Loucy (cell line): ENCODE measurements at regions not wholly inside any gene's neighbourhood (a gene's known extent, or its start where the extent isn't known, plus 50 kb on each side); places are given as distances from the start of the nearest gene placed in this dataset.
"Not testable (repeated sequence)": the region's sequence is repeated elsewhere in the genome, so short reads cannot be mapped to it uniquely, and the experiment has no call there.

ENCODE experiments used
- H2AFZ ChIP-seq: fragments of 200-600 bp; sonication (generic); 2 replicates; pipeline ENCODE4 v1.6.0; 2016; ENCODE audit warnings: antibody characterized with exemption, mild to moderate bottlenecking, low read length, moderate library complexity
- H3F3A ChIP-seq: fragments of 200-600 bp; 2 replicates; pipeline ENCODE4 v1.6.0; 2016; ENCODE audit warnings: antibody characterized with exemption, low read depth, mild to moderate bottlenecking
- H3K27me3 ChIP-seq: fragments of 200-600 bp; sonication (generic); 2 replicates; pipeline ENCODE4 v1.6.1; 2014; ENCODE audit warnings: low read length, mild to moderate bottlenecking; ENCODE audit not compliant: insufficient read depth, poor library complexity, severe bottlenecking
- H3K36me3 ChIP-seq: fragments of 200-600 bp; sonication (generic); 2 replicates; pipeline ENCODE4 v1.6.1; 2016; ENCODE audit warnings: low read length; ENCODE audit not compliant: insufficient read depth
- H3K4me1 ChIP-seq: fragments of 200-600 bp; sonication (generic); 2 replicates; pipeline ENCODE4 v1.5.1; 2014; ENCODE audit warnings: low read length, mild to moderate bottlenecking; ENCODE audit not compliant: insufficient read depth, poor library complexity, severe bottlenecking
- H3K4me2 ChIP-seq: fragments of 200-600 bp; sonication (generic); 2 replicates; pipeline ENCODE4 v1.6.0; 2014; ENCODE audit warnings: antibody characterized with exemption, low read length, low read depth, mild to moderate bottlenecking; ENCODE audit not compliant: poor library complexity, severe bottlenecking
- H3K4me3 ChIP-seq: fragments of 200-600 bp; sonication (generic); 2 replicates; pipeline ENCODE4 v1.5.1; 2014; ENCODE audit warnings: low read length, mild to moderate bottlenecking, mixed read lengths; ENCODE audit not compliant: poor library complexity, severe bottlenecking
- H3K79me2 ChIP-seq: fragments of 200-600 bp; sonication (generic); 2 replicates; pipeline ENCODE4 v1.6.1; 2014; ENCODE audit warnings: low read length; ENCODE audit not compliant: insufficient read depth
- H3K9ac ChIP-seq: fragments of 200-600 bp; sonication (generic); 2 replicates; pipeline ENCODE4 v1.6.0; 2014; ENCODE audit warnings: mild to moderate bottlenecking, low read depth, low read length, moderate library complexity; ENCODE audit not compliant: poor library complexity, severe bottlenecking
- H3K9me2 ChIP-seq: fragments of 200-600 bp; sonication (generic); replicated peaks from 2 replicates; pipeline ENCODE4 v1.6.1; 2016; ENCODE audit warnings: low read depth, low read length, mixed read lengths
- H3K9me3 ChIP-seq: fragments of 200-600 bp; sonication (generic); 2 replicates; pipeline ENCODE4 v1.6.1; 2014; ENCODE audit warnings: mild to moderate bottlenecking, antibody characterized with exemption, low read length, low read depth; ENCODE audit not compliant: insufficient read depth
- H4K20me1 ChIP-seq: fragments of 200-600 bp; sonication (generic); 2 replicates; pipeline ENCODE4 v1.6.0; 2014; ENCODE audit warnings: antibody characterized with exemption, low read length, mild to moderate bottlenecking; ENCODE audit not compliant: insufficient read depth, poor library complexity, severe bottlenecking
- EZH2phosphoT487 ChIP-seq: fragments of 200-600 bp; IDR thresholded peaks from 2 replicates; pipeline ENCODE4 v1.6.1; 2018; ENCODE audit warnings: antibody characterized with exemption, mild to moderate bottlenecking, moderate library complexity, borderline replicate concordance
- TF ChIP-seq, protein P1 (sequence below): fragments of 200-600 bp; sonication (generic); conservative IDR thresholded peaks from 2 replicates; pipeline ENCODE4 v1.5.1; 2014; ENCODE audit warnings: mild to moderate bottlenecking, antibody characterized with exemption, low read length

- Histone ChIP-seq H3K9ac (no peak overlapping the region), H3F3A (no peaks in the 10 kb centered on the region), H3K79me2 (no peaks in the 10 kb centered on the region), H3K4me2 (no peak overlapping the region), H3K36me3 (no peaks in the 10 kb centered on the region), H2AFZ (no peak overlapping the region), H3K27me3 (no peaks in the 10 kb centered on the region), H4K20me1 (no peaks in the 10 kb centered on the region), H3K9me2 (no peaks in the 10 kb centered on the region), H3K9me3 (no peaks in the 10 kb centered on the region; the same call in 1 of the 2 replicates), H3K4me1 (no peaks in the 10 kb centered on the region), H3K4me3 (no peak overlapping the region)
- TF ChIP-seq, protein P1, sequence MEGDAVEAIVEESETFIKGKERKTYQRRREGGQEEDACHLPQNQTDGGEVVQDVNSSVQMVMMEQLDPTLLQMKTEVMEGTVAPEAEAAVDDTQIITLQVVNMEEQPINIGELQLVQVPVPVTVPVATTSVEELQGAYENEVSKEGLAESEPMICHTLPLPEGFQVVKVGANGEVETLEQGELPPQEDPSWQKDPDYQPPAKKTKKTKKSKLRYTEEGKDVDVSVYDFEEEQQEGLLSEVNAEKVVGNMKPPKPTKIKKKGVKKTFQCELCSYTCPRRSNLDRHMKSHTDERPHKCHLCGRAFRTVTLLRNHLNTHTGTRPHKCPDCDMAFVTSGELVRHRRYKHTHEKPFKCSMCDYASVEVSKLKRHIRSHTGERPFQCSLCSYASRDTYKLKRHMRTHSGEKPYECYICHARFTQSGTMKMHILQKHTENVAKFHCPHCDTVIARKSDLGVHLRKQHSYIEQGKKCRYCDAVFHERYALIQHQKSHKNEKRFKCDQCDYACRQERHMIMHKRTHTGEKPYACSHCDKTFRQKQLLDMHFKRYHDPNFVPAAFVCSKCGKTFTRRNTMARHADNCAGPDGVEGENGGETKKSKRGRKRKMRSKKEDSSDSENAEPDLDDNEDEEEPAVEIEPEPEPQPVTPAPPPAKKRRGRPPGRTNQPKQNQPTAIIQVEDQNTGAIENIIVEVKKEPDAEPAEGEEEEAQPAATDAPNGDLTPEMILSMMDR, result no peak
- no peak for TF ChIP-seq EZH2phosphoT487
Measured at GRCh38 chr11:69587454-69588090, 53.4 kb upstream of the CCND1 start.

- no peak for TF ChIP-seq EZH2phosphoT487
- TF ChIP-seq, protein P1, result no peak; the same call in 1 of the 2 replicates
- H3K9me2 ChIP-seq, result no peaks in the 10 kb centered on the region
- H3K9me3 ChIP-seq, result no peaks in the 10 kb centered on the region; the same call in 1 of the 2 replicates
- no peaks in the 10 kb centered on the region for H3K79me2 ChIP-seq
- no peak overlapping the region for H2AFZ ChIP-seq
- no peaks in the 10 kb centered on the region for H3K4me1 ChIP-seq
- H3F3A ChIP-seq, result no peaks in the 10 kb centered on the region
- H4K20me1 ChIP-seq, result no peaks in the 10 kb centered on the region
- H3K27me3 ChIP-seq, result no peaks in the 10 kb centered on the region
- H3K36me3 ChIP-seq, result no peaks in the 10 kb centered on the region
- no peak overlapping the region for H3K4me2 ChIP-seq
- H3K4me3 ChIP-seq, result no peak overlapping the region
- no peak overlapping the region for H3K9ac ChIP-seq
Measured at GRCh38 chr11:69588270-69588669, 52.7 kb upstream of the CCND1 start.

DNA sequence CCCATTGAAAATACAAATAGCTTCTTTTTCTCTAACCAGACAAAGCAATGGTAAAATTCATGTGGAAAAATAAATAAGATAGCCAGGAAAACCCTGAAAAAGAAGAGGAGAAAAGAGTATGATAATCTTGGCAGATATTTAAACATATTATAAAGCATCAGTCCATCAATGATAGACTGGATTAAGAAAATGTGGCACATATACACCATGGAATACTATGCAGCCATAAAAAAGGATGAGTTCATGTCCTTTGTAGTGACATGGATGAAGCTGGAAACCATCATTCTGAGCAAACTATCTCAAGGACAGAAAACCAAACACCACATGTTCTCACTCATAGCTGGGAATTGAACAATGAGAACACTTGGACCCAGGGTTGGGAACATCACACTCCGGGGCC, 50.9 kb upstream of the CCND1 start:
- not testable (repeated sequence) for H3K27me3 ChIP-seq, H3K4me2 ChIP-seq, H3F3A ChIP-seq, H3K79me2 ChIP-seq, H4K20me1 ChIP-seq, H3K9ac ChIP-seq, H3K4me1 ChIP-seq, H3K9me2 ChIP-seq, H3K4me3 ChIP-seq, H3K36me3 ChIP-seq, H3K9me3 ChIP-seq, H2AFZ ChIP-seq
